Hepatocyte (in vitro differentiated cells): ENCODE measurements at regions not wholly inside any gene's neighbourhood (a gene's known extent, or its start where the extent isn't known, plus 50 kb on each side); places are given as distances from the start of the nearest gene placed in this dataset.

ENCODE experiments used
- DNase-seq: peaks from one replicate; pipeline ENCODE4 v3.0.0-alpha.2; 2016; ENCODE audit warnings: low spot score
- H2AFZ ChIP-seq: fragments of 200-600 bp; sonication (generic); 2 replicates; pipeline ENCODE4 v1.6.0; 2016; ENCODE audit warnings: antibody characterized with exemption, mild to moderate bottlenecking
- H3K27ac ChIP-seq: fragments of 200-600 bp; sonication (generic); 2 replicates; pipeline ENCODE4 v1.5.1; 2016; ENCODE audit warnings: mild to moderate bottlenecking
- H3K27me3 ChIP-seq: fragments of 200-600 bp; sonication (generic); 2 replicates; pipeline ENCODE4 v1.6.1; 2016
- H3K36me3 ChIP-seq: fragments of 200-600 bp; sonication (generic); replicated peaks from 2 replicates; pipeline ENCODE4 v1.5.1; 2016; ENCODE audit warnings: low read depth; ENCODE audit not compliant: insufficient read depth
- H3K4me1 ChIP-seq: fragments of 200-600 bp; sonication (generic); 2 replicates; pipeline ENCODE4 v1.5.1; 2016; ENCODE audit warnings: mild to moderate bottlenecking, moderate library complexity; ENCODE audit not compliant: insufficient read depth
- H3K4me2 ChIP-seq: fragments of 200-600 bp; sonication (generic); 2 replicates; pipeline ENCODE4 v1.6.0; 2016
- H3K4me3 ChIP-seq: fragments of 200-600 bp; sonication (generic); 2 replicates; pipeline ENCODE4 v1.5.1; 2016; ENCODE audit warnings: mild to moderate bottlenecking
- H3K79me2 ChIP-seq: fragments of 200-600 bp; sonication (generic); 2 replicates; pipeline ENCODE4 v1.6.0; 2017; ENCODE audit warnings: mild to moderate bottlenecking
- H3K9me2 ChIP-seq: fragments of 200-600 bp; sonication (generic); replicated peaks from 2 replicates; pipeline ENCODE4 v1.6.0; 2017; ENCODE audit warnings: mild to moderate bottlenecking; ENCODE audit not compliant: insufficient read depth
- H3K9me3 ChIP-seq: fragments of 200-600 bp; sonication (generic); 2 replicates; pipeline ENCODE4 v1.5.1; 2016; ENCODE audit warnings: low read depth, mild to moderate bottlenecking
- H4K20me1 ChIP-seq: fragments of 200-600 bp; sonication (generic); 2 replicates; pipeline ENCODE4 v1.6.0; 2016; ENCODE audit warnings: mild to moderate bottlenecking; ENCODE audit not compliant: insufficient read depth, poor library complexity, severe bottlenecking
- EZH2 ChIP-seq: fragments of 200-600 bp; sonication (generic); IDR thresholded peaks from 2 replicates; pipeline ENCODE4 v1.6.1; 2016; ENCODE audit warnings: antibody characterized with exemption, mild to moderate bottlenecking, borderline replicate concordance
- EZH2phosphoT487 ChIP-seq: fragments of 200-600 bp; sonication (generic); IDR thresholded peaks from one replicate; pipeline ENCODE4 v1.6.1; 2018; ENCODE audit warnings: antibody characterized with exemption, mild to moderate bottlenecking, low read depth, moderate library complexity; ENCODE audit not compliant: unreplicated experiment, severe bottlenecking
- WGBS: methylation state at CpG from one replicate; pipeline ENCODE4 v1.1.6; 2016; ENCODE audit warnings: low lambda C conversion rate; ENCODE audit errors: missing lambda C conversion rate; 5-methylcytosine and 5-hydroxymethylcytosine counted together
- TF ChIP-seq, protein P1 (sequence below): fragments of 200-600 bp; sonication (generic); IDR thresholded peaks from 2 replicates; pipeline ENCODE4 v1.5.1; 2016; ENCODE audit warnings: antibody characterized with exemption, mild to moderate bottlenecking; ENCODE audit not compliant: poor library complexity

DNA sequence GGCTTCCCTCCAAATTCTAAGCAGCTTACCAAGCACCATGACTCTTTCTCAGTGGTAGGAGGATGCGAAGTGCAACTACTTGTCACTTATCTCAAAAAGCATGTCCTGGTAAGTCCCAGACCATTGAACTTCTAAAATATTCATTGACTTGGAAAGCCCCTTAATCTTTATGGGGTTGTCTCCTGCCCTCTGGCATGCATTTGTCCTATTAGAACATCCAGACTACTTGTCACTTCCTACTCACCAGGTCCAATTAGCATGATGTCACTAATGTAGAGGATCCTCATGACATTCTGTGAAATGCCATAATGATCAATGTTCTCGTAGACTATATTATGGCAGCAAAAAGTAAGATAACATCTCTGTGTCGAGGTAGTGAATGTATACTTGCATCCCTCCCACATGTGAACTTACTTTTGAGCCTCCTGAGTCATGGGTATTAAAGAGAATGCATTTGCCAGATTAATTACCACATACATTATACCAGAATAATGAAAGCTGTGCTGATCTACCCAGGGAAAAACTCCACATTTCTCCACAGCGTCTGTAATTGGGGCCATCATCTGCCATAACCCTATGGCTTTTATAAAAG is 63.5 kb upstream of the RAD23B start:
- DNase-seq, result no peak
- WGBS, result 77% methylated on average over 4 of the region's 4 CpGs
- H3K4me3 ChIP-seq, result no peak overlapping the region
- no peak overlapping the region for H3K27ac ChIP-seq
- no peaks in the 10 kb centered on the region for H3K27me3 ChIP-seq
- no peak overlapping the region for H2AFZ ChIP-seq
- H4K20me1 ChIP-seq, result no peaks in the 10 kb centered on the region
- peaks cover 7% of the 10 kb centered on the region for H3K79me2 ChIP-seq
- H3K9me3 ChIP-seq, result no peaks in the 10 kb centered on the region
- H3K4me2 ChIP-seq, result no peak overlapping the region
- H3K9me2 ChIP-seq, result no peaks in the 10 kb centered on the region
- no peaks in the 10 kb centered on the region for H3K36me3 ChIP-seq
- H3K4me1 ChIP-seq, result peaks cover 9% of the 10 kb centered on the region
- TF ChIP-seq EZH2phosphoT487, result no peak
- TF ChIP-seq, protein P1, sequence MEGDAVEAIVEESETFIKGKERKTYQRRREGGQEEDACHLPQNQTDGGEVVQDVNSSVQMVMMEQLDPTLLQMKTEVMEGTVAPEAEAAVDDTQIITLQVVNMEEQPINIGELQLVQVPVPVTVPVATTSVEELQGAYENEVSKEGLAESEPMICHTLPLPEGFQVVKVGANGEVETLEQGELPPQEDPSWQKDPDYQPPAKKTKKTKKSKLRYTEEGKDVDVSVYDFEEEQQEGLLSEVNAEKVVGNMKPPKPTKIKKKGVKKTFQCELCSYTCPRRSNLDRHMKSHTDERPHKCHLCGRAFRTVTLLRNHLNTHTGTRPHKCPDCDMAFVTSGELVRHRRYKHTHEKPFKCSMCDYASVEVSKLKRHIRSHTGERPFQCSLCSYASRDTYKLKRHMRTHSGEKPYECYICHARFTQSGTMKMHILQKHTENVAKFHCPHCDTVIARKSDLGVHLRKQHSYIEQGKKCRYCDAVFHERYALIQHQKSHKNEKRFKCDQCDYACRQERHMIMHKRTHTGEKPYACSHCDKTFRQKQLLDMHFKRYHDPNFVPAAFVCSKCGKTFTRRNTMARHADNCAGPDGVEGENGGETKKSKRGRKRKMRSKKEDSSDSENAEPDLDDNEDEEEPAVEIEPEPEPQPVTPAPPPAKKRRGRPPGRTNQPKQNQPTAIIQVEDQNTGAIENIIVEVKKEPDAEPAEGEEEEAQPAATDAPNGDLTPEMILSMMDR, result no peak
- TF ChIP-seq EZH2, result no peak

- Histone ChIP-seq H2AFZ (peak overlapping the region; percentile 46), H3K36me3 (no peaks in the 10 kb centered on the region), H3K9me2 (no peaks in the 10 kb centered on the region), H3K27ac (peak overlapping the region; percentile 81), H3K4me2 (peak overlapping the region; percentile 64), H3K4me3 (no peak overlapping the region), H3K27me3 (no peaks in the 10 kb centered on the region), H3K9me3 (no peaks in the 10 kb centered on the region), H4K20me1 (no peaks in the 10 kb centered on the region), H3K79me2 (peaks cover 7% of the 10 kb centered on the region), H3K4me1 (peaks cover 9% of the 10 kb centered on the region)
- DNase-seq, result no peak
- 31% methylated on average over 2 of the region's 2 CpGs for WGBS
- no peak for TF ChIP-seq EZH2
- TF ChIP-seq, protein P1, result no peak
- no peak for TF ChIP-seq EZH2phosphoT487
Measured at GRCh38 chr9:107221321-107221720, 61.8 kb upstream of the RAD23B start.

DNA sequence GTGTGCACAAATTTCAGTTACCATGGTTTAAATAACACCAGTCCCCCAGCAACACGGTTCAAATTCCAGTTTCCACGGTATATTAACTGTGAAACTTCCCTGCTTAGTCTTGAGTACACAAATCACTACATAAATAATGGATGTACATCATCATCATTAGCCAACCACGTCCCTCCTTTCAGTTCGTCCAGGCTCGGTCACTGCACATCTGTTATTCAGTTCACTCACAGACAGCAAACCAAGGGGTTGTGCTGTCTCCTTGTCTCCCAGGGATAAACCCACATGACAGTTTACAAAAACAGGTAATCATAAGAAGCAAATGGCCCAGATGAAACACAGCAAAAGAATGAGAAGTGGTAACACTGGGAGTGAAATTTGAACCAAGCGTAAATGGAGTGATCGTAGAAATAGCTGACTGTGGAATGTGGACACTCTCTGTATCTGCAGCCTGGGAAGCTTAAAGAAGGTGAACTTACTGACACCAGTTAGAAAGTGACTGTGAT is 61.0 kb upstream of the RAD23B start:
- WGBS, result 25% methylated on average over 7 of the region's 7 CpGs
- Histone ChIP-seq H3K4me3 (no peak overlapping the region), H4K20me1 (no peaks in the 10 kb centered on the region), H2AFZ (peak overlapping the region; percentile 46), H3K36me3 (no peaks in the 10 kb centered on the region), H3K9me2 (no peaks in the 10 kb centered on the region), H3K27me3 (no peaks in the 10 kb centered on the region), H3K4me2 (peak overlapping the region; percentile 64), H3K27ac (peak overlapping the region; percentile 81), H3K4me1 (peaks cover 9% of the 10 kb centered on the region), H3K79me2 (peaks cover 7% of the 10 kb centered on the region), H3K9me3 (no peaks in the 10 kb centered on the region)
- DNase-seq, result peak; percentile 67
- TF ChIP-seq EZH2 (no peak), EZH2phosphoT487 (no peak)
- TF ChIP-seq, protein P1, result no peak
